SU-DHL-6 (cell line): ENCODE measurements at regions not wholly inside any gene's neighbourhood (a gene's known extent, or its start where the extent isn't known, plus 50 kb on each side); places are given as distances from the start of the nearest gene placed in this dataset.

ENCODE experiments used
- EZH2phosphoT487 ChIP-seq: fragments of 200-600 bp; sonication (generic), shearing (Covaris generic); conservative IDR thresholded peaks from 2 replicates; pipeline ENCODE4 v1.6.1; 2018; ENCODE audit warnings: mild to moderate bottlenecking, antibody characterized with exemption, low read length, moderate library complexity, mixed read lengths
- TF ChIP-seq, protein P1 (sequence below): fragments of 200-600 bp; sonication (generic); IDR thresholded peaks from one replicate; pipeline ENCODE4 v1.5.1; 2017; ENCODE audit warnings: antibody characterized with exemption, mild to moderate bottlenecking, low read length, moderate library complexity; ENCODE audit not compliant: insufficient read depth, poor library complexity, severe bottlenecking

DNA sequence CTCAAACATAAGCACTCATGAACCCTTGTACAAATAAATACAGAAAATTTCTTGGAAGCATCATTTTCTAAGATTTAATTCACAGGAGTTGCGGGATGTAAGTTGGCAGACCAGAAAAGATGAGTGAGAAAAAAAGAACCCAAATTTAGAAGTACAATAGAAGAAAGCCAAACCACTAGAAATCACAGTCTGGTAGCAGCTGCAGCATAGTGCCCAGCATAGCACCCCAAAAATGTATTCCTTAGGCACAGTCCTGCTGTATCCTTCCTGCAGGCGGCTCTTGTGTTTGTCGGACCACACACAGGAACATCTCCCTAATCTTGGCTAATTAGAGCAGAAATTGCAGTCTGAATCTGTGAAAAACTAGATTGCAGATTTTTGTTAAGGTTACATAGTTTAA is 208.5 kb upstream of the TRPM3 start:
- TF ChIP-seq, protein P1, sequence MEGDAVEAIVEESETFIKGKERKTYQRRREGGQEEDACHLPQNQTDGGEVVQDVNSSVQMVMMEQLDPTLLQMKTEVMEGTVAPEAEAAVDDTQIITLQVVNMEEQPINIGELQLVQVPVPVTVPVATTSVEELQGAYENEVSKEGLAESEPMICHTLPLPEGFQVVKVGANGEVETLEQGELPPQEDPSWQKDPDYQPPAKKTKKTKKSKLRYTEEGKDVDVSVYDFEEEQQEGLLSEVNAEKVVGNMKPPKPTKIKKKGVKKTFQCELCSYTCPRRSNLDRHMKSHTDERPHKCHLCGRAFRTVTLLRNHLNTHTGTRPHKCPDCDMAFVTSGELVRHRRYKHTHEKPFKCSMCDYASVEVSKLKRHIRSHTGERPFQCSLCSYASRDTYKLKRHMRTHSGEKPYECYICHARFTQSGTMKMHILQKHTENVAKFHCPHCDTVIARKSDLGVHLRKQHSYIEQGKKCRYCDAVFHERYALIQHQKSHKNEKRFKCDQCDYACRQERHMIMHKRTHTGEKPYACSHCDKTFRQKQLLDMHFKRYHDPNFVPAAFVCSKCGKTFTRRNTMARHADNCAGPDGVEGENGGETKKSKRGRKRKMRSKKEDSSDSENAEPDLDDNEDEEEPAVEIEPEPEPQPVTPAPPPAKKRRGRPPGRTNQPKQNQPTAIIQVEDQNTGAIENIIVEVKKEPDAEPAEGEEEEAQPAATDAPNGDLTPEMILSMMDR: no peak
- TF ChIP-seq EZH2phosphoT487: no peak
